Esophagus muscularis mucosa (tissue), 4 donors: ENCODE measurements at regions not wholly inside any gene's neighbourhood (a gene's known extent, or its start where the extent isn't known, plus 50 kb on each side); places are given as distances from the start of the nearest gene placed in this dataset.
"Not testable (repeated sequence)": the region's sequence is repeated elsewhere in the genome, so short reads cannot be mapped to it uniquely, and the experiment has no call there.

Experiments
- DNase-seq: peaks from one replicate; pipeline ENCODE4 v3.0.0-alpha.2; 2017; ENCODE audit errors: extremely low spot score
- H3K27ac ChIP-seq, 4 donors: fragments of 200-600 bp; sonication (generic); replicated peaks in 1 of 4; 1 replicate in 3 of 4; 2 replicates in 1 of 4; pipeline ENCODE4 v1.5.1; 2016 to 2019; ENCODE audit warnings: mild to moderate bottlenecking in 1 of 4
- H3K27me3 ChIP-seq, 4 donors: fragments of 200-600 bp; sonication (generic); one replicate each; pipeline versions ENCODE4 v1.5.1 to v1.6.0; 2016 to 2019
- H3K36me3 ChIP-seq, 4 donors: fragments of 200-600 bp; sonication (generic); one replicate each; pipeline ENCODE4 v1.5.1; 2016 to 2019
- H3K4me1 ChIP-seq, 4 donors: fragments of 200-600 bp; sonication (generic); one replicate each; pipeline ENCODE4 v1.5.1; 2016 to 2019
- H3K4me3 ChIP-seq, 4 donors: fragments of 200-600 bp; sonication (generic); 1 replicate in 2 of 4; 2 replicates in 2 of 4; pipeline ENCODE4 v1.5.1; 2016 to 2019; ENCODE audit warnings: mild to moderate bottlenecking in 4 of 4, moderate library complexity in 1 of 4
- H3K9me3 ChIP-seq, 4 donors: fragments of 200-600 bp; sonication (generic); 1 replicate in 3 of 4; 2 replicates in 1 of 4; pipeline ENCODE4 v1.5.1; 2016 to 2019
- WGBS: methylation state at CpG from one replicate; pipeline ENCODE4 v1.1.5; 2018; 5-methylcytosine and 5-hydroxymethylcytosine counted together
- intact Hi-C: fragments of 100-400 bp; cut with DNase I; formaldehyde crosslinking; loops from one replicate; pipeline ENCODE4 v1.15.1; 2023
- small RNA-seq, 3 donors: library from RNA; depleted of rRNA; stranded (forward); fragments of <200 nt; gene quantifications; one replicate each; pipeline ENCODE3, GENCODE V24; 2016
- TF ChIP-seq, protein P1 (sequence below), 3 experiments: fragments of 200-600 bp in 2 of 3; fragments of 450-650 bp in 1 of 3; sonication (generic) in 2 of 3; IDR thresholded peaks; one replicate each; pipeline ENCODE4 v1.5.1; 2017 to 2019; ENCODE audit warnings: antibody characterized with exemption in 3 of 3, mild to moderate bottlenecking in 2 of 3, moderate library complexity in 1 of 3

DNA sequence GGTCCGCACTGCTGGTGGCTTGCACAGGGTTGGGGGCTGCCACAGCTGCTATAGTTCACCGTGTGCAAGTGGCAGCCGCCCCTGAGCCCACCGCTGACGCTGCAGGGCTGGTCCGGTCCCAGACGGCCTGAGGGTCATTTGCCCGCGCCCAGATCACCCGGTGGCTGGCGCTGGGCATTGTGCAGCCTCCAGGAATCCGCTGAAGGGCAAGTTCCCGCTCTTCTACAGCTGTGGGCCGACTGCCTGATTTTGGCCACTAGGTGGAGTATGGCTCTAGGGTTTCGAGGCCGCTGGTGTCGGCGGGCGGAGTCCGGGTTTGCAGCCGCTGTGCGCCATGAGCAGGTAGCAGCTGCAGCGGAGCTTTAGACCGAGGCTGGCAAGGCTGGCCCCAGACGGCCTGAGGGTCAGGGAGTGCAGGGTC, 581.8 kb downstream of the TUBA3C start:
- H3K27me3 ChIP-seq = peaks cover 0 to 18% (median 0%) of the 10 kb centered on the region in 4 donors
- H3K27ac ChIP-seq, H3K9me3 ChIP-seq, intact Hi-C loops, H3K36me3 ChIP-seq, H3K4me3 ChIP-seq, H3K4me1 ChIP-seq: not testable (repeated sequence)
- TF ChIP-seq, protein P1, sequence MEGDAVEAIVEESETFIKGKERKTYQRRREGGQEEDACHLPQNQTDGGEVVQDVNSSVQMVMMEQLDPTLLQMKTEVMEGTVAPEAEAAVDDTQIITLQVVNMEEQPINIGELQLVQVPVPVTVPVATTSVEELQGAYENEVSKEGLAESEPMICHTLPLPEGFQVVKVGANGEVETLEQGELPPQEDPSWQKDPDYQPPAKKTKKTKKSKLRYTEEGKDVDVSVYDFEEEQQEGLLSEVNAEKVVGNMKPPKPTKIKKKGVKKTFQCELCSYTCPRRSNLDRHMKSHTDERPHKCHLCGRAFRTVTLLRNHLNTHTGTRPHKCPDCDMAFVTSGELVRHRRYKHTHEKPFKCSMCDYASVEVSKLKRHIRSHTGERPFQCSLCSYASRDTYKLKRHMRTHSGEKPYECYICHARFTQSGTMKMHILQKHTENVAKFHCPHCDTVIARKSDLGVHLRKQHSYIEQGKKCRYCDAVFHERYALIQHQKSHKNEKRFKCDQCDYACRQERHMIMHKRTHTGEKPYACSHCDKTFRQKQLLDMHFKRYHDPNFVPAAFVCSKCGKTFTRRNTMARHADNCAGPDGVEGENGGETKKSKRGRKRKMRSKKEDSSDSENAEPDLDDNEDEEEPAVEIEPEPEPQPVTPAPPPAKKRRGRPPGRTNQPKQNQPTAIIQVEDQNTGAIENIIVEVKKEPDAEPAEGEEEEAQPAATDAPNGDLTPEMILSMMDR (IDR thresholded peaks at IDR 0.05) = peak in 1 of 3 experiments; percentile 4
- peak; percentile 29 for DNase-seq
- WGBS = 40% methylated on average over 10 of the region's 25 CpGs

DNA sequence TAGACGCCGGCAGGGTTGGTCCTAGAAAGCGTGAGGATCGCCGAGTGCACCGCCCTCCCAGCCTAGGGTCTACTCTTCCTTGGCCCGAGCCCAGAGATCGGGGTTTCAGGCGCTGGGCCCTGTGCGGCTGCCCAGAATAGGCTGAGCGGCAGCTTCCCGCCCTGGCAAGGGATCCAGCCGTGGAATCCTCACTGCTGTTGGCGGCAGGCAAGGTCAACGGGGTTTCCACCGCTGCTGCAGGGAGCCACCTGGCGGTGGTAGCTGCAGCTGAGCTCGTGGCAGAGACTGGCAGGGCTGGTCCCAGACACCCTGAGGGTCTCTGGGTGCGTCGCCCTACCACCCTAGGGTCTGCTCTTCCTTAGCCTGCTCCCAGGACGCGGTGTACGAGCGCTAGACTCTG, 583.1 kb downstream of the TUBA3C start:
- H3K4me3 ChIP-seq, H3K36me3 ChIP-seq, H3K27ac ChIP-seq, H3K4me1 ChIP-seq, intact Hi-C loops, H3K9me3 ChIP-seq: not testable (repeated sequence)
- DNase-seq = peak; percentile 8
- WGBS = 73% methylated on average over 17 of the region's 24 CpGs
- H3K27me3 ChIP-seq = peaks cover 0 to 18% (median 0%) of the 10 kb centered on the region in 4 donors

DNA sequence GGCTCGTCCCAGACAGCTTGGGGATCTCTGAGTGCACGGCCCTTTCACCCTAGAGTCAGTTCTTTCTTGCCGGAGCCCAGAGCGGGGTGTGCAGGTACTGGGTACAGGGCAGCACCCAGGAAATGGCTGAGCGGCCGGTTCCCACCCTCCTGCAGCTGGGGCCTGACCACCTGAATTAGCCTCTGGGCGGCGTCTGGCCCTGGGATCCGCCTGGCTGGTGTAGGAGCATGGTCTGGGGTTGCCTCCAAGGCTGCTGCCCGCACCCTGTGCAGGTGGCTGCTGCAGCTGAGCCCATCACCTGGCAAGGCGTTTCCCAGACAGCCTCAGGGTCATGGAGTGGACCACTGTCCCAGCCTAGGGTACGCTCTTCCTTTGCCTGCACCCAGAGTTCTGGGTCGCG, 583.7 kb downstream of the TUBA3C start:
- 91% methylated on average over 8 of the region's 14 CpGs for WGBS
- H3K36me3 ChIP-seq, intact Hi-C loops, H3K4me1 ChIP-seq, H3K27ac ChIP-seq, H3K4me3 ChIP-seq, H3K9me3 ChIP-seq, DNase-seq: not testable (repeated sequence)
- peaks cover 0 to 18% (median 0%) of the 10 kb centered on the region in 4 donors for H3K27me3 ChIP-seq

DNA sequence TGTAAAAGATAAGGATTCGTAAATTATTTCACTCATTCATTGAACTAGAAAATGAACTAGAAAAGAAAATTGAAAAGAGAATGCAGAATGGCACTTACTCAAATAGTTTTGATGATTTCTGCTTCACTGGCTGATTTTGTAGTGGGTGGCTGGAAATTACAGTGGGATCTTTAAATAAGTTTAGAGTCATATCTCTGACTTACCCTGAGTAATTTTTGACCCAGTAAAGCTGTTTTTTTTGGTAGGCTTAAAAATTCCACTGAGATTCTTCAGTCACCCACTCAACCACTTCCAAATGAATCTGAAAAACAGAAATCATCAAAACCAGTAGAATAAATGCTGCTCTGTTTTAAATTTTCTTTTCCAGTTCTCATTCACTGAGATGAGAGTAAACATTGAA, 604.5 kb downstream of the TUBA3C start:
- intact Hi-C loops, H3K4me3 ChIP-seq, H3K27me3 ChIP-seq, H3K9me3 ChIP-seq, H3K27ac ChIP-seq, DNase-seq, H3K4me1 ChIP-seq, H3K36me3 ChIP-seq: not testable (repeated sequence)
- no CpG with 5 or more reads among the region's 1 CpG for WGBS

DNA sequence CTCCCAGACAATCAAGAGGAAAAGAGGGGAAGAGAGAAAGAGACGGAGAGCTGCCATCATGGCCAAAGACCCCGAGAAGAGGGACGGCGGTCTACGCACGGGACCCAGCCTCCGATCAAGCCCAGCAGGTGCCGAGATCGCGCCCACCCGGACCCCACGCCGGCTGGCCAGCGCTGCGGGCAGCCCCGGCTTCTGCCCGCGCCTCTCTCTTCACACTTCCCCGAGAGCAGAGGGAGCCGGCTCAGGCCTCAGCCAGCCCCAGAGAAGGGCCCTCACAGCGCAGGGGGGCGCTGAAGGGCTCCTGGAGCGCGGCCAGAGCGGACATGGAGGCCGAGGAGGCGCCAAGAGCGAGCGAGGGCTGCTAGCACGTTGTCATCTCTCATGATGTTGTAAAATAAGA, 613.7 kb downstream of the TUBA3C start:
- H3K27me3 ChIP-seq, H3K4me3 ChIP-seq, H3K27ac ChIP-seq, H3K9me3 ChIP-seq, intact Hi-C loops, H3K36me3 ChIP-seq, H3K4me1 ChIP-seq: not testable (repeated sequence)
- 90% methylated on average over 15 of the region's 30 CpGs for WGBS
- peak; percentile 10 for DNase-seq

Small RNA genes lying in the stretch of these regions (small RNA-seq; reads per million reads assigned to genes)
- gene LINC00328-2P = 0 reads per million in 3 donors
- gene RNA5SP24 = 0 reads per million in 3 donors
- gene RNU6-55P = 0 reads per million in 3 donors
- 0 reads per million in 3 donors for gene RNU6-76P
